SK-N-MC (cell line): ENCODE measurements at regions not wholly inside any gene's neighbourhood (a gene's known extent, or its start where the extent isn't known, plus 50 kb on each side); places are given as distances from the start of the nearest gene placed in this dataset.

Source experiments
- EZH2 ChIP-seq: fragments of 200-600 bp; sonication (generic); IDR thresholded peaks from one replicate; pipeline ENCODE4 v1.6.1; 2017; ENCODE audit warnings: antibody characterized with exemption
- POLR2AphosphoS5 ChIP-seq: IDR thresholded peaks from 2 replicates; pipeline ENCODE4 v1.6.1; 2012; ENCODE audit warnings: mild to moderate bottlenecking, low read depth, low read length, borderline replicate concordance

- no peak for TF ChIP-seq POLR2AphosphoS5
- no peak for TF ChIP-seq EZH2
These were observed 50.4 kb upstream of the ARX start for GRCh38 chrX:25066131-25066530.
